Esophagus muscularis mucosa (tissue), 4 donors: ENCODE measurements at regions not wholly inside any gene's neighbourhood (a gene's known extent, or its start where the extent isn't known, plus 50 kb on each side); places are given as distances from the start of the nearest gene placed in this dataset.

ENCODE experiments used
- DNase-seq: peaks from one replicate; pipeline ENCODE4 v3.0.0-alpha.2; 2017; ENCODE audit errors: extremely low spot score
- H3K27ac ChIP-seq, 4 donors: fragments of 200-600 bp; sonication (generic); replicated peaks in 1 of 4; 1 replicate in 3 of 4; 2 replicates in 1 of 4; pipeline ENCODE4 v1.5.1; 2016 to 2019; ENCODE audit warnings: mild to moderate bottlenecking in 1 of 4
- H3K27me3 ChIP-seq, 4 donors: fragments of 200-600 bp; sonication (generic); one replicate each; pipeline versions ENCODE4 v1.5.1 to v1.6.0; 2016 to 2019
- H3K36me3 ChIP-seq, 4 donors: fragments of 200-600 bp; sonication (generic); one replicate each; pipeline ENCODE4 v1.5.1; 2016 to 2019
- H3K4me1 ChIP-seq, 4 donors: fragments of 200-600 bp; sonication (generic); one replicate each; pipeline ENCODE4 v1.5.1; 2016 to 2019
- H3K4me3 ChIP-seq, 4 donors: fragments of 200-600 bp; sonication (generic); 1 replicate in 2 of 4; 2 replicates in 2 of 4; pipeline ENCODE4 v1.5.1; 2016 to 2019; ENCODE audit warnings: mild to moderate bottlenecking in 4 of 4, moderate library complexity in 1 of 4
- H3K9me3 ChIP-seq, 4 donors: fragments of 200-600 bp; sonication (generic); 1 replicate in 3 of 4; 2 replicates in 1 of 4; pipeline ENCODE4 v1.5.1; 2016 to 2019
- EP300 ChIP-seq: sonication (generic); formaldehyde crosslinking; IDR thresholded peaks from one replicate; pipeline ENCODE4 v1.6.1; 2017; ENCODE audit warnings: antibody characterized with exemption
- POLR2A ChIP-seq: fragments of 450-650 bp; IDR thresholded peaks from one replicate; pipeline ENCODE4 v1.6.1; 2017; ENCODE audit warnings: antibody characterized with exemption, moderate library complexity, mild to moderate bottlenecking, low read depth
- POLR2AphosphoS5 ChIP-seq, 2 donors: sonication (generic); formaldehyde crosslinking; IDR thresholded peaks; one replicate each; pipeline ENCODE4 v1.6.1; 2017; ENCODE audit warnings: antibody characterized with exemption in 2 of 2
- WGBS: methylation state at CpG from one replicate; pipeline ENCODE4 v1.1.5; 2018; 5-methylcytosine and 5-hydroxymethylcytosine counted together
- intact Hi-C: fragments of 100-400 bp; cut with DNase I; formaldehyde crosslinking; loops from one replicate; pipeline ENCODE4 v1.15.1; 2023
- TF ChIP-seq, protein P1 (sequence below), 3 experiments: fragments of 200-600 bp in 2 of 3; fragments of 450-650 bp in 1 of 3; sonication (generic) in 2 of 3; IDR thresholded peaks; one replicate each; pipeline ENCODE4 v1.5.1; 2017 to 2019; ENCODE audit warnings: antibody characterized with exemption in 3 of 3, mild to moderate bottlenecking in 2 of 3, moderate library complexity in 1 of 3

DNA sequence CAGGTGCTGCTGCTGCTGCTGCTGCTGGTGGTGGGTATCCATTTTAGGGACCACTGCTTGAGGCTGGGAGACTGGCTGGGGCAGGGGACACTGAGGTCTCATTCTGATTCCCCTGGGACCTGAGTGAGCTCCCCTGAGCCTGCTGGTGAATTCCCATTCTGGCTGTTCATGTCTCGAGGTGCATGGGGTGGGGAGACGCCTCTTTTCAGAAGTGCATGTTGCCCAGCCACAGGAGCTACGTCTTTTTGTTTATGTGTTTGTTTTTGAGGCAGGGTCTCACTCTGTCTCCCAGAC is 133.4 kb downstream of the RHOU start:
- H3K9me3 ChIP-seq = no peaks in the 10 kb centered on the region
- no peak overlapping the region for H3K4me3 ChIP-seq
- 100% methylated on average over 3 of the region's 3 CpGs for WGBS
- TF ChIP-seq POLR2A (no peak), POLR2AphosphoS5 (IDR thresholded peaks at IDR 0.05) (no peak), EP300 (no peak)
- TF ChIP-seq, protein P1, sequence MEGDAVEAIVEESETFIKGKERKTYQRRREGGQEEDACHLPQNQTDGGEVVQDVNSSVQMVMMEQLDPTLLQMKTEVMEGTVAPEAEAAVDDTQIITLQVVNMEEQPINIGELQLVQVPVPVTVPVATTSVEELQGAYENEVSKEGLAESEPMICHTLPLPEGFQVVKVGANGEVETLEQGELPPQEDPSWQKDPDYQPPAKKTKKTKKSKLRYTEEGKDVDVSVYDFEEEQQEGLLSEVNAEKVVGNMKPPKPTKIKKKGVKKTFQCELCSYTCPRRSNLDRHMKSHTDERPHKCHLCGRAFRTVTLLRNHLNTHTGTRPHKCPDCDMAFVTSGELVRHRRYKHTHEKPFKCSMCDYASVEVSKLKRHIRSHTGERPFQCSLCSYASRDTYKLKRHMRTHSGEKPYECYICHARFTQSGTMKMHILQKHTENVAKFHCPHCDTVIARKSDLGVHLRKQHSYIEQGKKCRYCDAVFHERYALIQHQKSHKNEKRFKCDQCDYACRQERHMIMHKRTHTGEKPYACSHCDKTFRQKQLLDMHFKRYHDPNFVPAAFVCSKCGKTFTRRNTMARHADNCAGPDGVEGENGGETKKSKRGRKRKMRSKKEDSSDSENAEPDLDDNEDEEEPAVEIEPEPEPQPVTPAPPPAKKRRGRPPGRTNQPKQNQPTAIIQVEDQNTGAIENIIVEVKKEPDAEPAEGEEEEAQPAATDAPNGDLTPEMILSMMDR (IDR thresholded peaks at IDR 0.05) = no peak
- intact Hi-C loops = no loop called here
- H3K4me1 ChIP-seq = peaks cover 0 to 6% (median 2%) of the 10 kb centered on the region in 4 donors
- H3K36me3 ChIP-seq = no peaks in the 10 kb centered on the region
- no peaks in the 10 kb centered on the region for H3K27me3 ChIP-seq
- DNase-seq = no peak
- H3K27ac ChIP-seq = no peak overlapping the region

DNA sequence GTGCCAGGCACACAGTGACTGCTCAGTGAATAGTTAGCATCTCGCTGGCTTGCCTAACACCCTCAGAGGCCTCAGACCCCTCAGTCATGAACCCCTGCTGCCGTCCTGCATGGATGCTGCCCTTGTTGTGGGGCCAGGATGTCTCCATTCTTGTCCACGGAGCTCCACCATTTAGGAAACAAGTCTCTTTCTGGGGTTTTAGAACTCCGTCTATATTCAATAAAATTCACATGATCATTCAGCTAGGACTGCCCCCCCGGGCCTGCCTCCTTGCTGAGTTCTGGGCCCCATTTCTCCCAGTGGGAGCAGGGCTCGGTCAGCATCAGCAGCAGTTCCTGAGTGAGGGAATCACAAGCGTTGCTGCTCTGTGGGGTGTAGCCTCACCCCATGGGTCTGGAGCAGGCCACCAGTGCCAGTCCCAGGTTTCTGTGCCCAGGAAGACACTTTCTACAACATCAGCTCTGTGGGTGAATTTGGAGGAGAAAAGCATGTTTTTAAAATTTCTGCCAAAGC is 134.1 kb downstream of the RHOU start:
- no peak for DNase-seq
- TF ChIP-seq, protein P1 (IDR thresholded peaks at IDR 0.05) = no peak
- no peak for TF ChIP-seq POLR2AphosphoS5 (IDR thresholded peaks at IDR 0.05)
- no peak for TF ChIP-seq POLR2A
- no peak for TF ChIP-seq EP300
- 93% methylated on average over 6 of the region's 7 CpGs for WGBS
- H3K9me3 ChIP-seq = no peaks in the 10 kb centered on the region
- H3K36me3 ChIP-seq = no peaks in the 10 kb centered on the region
- H3K4me1 ChIP-seq = peaks cover 0 to 3% (median 1%) of the 10 kb centered on the region in 4 donors
- intact Hi-C loops = no loop called here
- no peak overlapping the region for H3K27ac ChIP-seq
- H3K27me3 ChIP-seq = no peaks in the 10 kb centered on the region
- no peak overlapping the region for H3K4me3 ChIP-seq

DNA sequence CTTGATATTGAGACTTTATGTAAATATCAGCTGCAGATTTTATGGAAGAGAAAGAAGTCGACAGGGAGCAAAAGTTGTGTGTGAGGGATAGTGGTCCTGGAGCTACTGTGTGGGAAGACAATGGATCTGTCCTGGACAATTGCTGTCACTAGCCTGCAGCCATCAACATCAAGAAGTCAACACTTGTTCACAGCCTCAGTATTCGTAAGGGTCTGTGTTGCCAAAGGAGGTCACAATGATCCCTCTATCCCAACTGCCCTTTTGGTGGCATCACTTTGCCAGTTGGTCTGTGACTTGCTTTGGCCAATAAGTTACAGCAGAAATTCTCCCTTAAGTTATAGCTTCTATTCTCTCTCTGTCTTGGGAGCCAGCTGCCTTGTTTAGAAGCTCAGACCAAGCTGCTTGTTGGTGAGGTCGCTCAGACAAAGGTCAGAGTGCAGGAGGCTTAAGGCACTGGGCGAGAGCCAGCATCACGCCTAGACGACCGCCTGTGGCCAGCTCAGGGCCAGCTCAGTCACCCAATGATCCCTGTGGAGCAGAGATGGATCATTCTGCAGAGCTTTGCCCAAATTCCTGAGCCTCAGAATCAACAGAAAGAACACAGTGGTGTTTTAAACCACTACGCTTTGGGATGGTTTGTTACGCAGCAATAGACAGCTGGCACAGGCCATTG is 134.9 kb downstream of the RHOU start:
- Histone ChIP-seq H3K4me1 (no peaks in the 10 kb centered on the region), H3K27me3 (no peaks in the 10 kb centered on the region), H3K27ac (no peak overlapping the region), H3K4me3 (no peak overlapping the region), H3K9me3 (no peaks in the 10 kb centered on the region), H3K36me3 (no peaks in the 10 kb centered on the region)
- intact Hi-C loops = no loop called here
- peak; percentile 79 for DNase-seq
- 87% methylated on average over 9 of the region's 9 CpGs for WGBS
- TF ChIP-seq, protein P1 (IDR thresholded peaks at IDR 0.05) = no peak
- TF ChIP-seq POLR2A = no peak
- no peak for TF ChIP-seq POLR2AphosphoS5 (IDR thresholded peaks at IDR 0.05)
- TF ChIP-seq EP300 = no peak

DNA sequence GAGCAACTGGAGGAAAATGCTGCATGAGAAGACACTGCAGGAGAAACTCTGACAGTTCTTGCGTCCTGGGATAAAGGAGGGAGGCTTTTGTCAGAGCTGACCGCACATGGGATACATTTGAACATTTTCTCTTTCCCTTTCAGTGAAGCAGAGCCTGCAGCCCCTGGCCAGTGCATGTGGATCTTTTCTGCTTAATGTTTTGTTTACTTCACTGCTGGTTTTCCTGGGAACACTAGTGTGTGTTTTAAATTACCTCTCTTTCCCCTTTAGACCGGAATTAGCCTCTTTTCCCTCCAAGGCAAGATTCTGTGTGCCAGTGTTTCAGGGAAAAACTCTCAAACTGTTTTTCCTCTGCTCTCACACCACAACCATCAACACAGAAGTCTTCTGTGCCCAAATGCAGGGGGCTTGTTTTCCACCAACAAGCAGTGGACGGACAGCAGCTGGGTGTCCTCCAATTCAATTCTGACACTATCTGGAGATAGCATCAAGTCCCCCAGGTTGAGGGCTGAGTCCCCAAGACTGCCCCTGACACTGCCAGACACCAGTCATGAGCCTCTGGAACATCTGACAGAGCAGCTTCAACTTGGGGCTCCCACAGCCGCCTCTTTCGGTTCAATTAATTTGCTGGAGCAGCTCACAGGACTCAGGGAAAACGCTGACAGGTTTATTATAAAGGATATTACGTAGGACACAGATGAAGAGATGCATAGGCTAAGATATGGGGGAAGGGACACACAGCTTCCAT is 136.2 kb downstream of the RHOU start:
- Histone ChIP-seq H3K27me3 (no peaks in the 10 kb centered on the region), H3K9me3 (no peaks in the 10 kb centered on the region), H3K4me1 (peaks cover 0 to 4% (median 0%) of the 10 kb centered on the region in 4 donors), H3K27ac (no peak overlapping the region), H3K4me3 (no peak overlapping the region), H3K36me3 (no peaks in the 10 kb centered on the region)
- WGBS = 76% methylated on average over 8 of the region's 8 CpGs
- intact Hi-C loops = no loop called here
- TF ChIP-seq POLR2AphosphoS5 (IDR thresholded peaks at IDR 0.05) = no peak
- TF ChIP-seq, protein P1 (IDR thresholded peaks at IDR 0.05) = no peak
- TF ChIP-seq POLR2A = no peak
- TF ChIP-seq EP300 = no peak
- DNase-seq = peak; percentile 87
